ENCODE measurements at regions not wholly inside any gene's neighbourhood (a gene's known extent, or its start where the extent isn't known, plus 50 kb on each side); places are given as distances from the start of the nearest gene placed in this dataset.

GRCh38 chr11:81036168-81036870 is 1595.5 kb upstream of the TENM4 start:
- Mint-ChIP-seq H3K27me3 (ENCODE audit: low read depth, poor library complexity) (no peaks in the 10 kb centered on the region), H3K4me3 (no peak overlapping the region), H3K4me1 (no peaks in the 10 kb centered on the region), H3K27ac (no peak overlapping the region), H3K36me3 (ENCODE audit: low read depth) (no peaks in the 10 kb centered on the region), H3K9me3 (peaks cover 34% of the 10 kb centered on the region)
- DNase-seq = no peak
- TF ChIP-seq CTCF (IDR thresholded peaks at IDR 0.05) = no peak

- H3K9me3 Mint-ChIP-seq = peaks cover 34% of the 10 kb centered on the region
- DNase-seq = no peak
- no peaks in the 10 kb centered on the region for H3K4me1 Mint-ChIP-seq
- no peaks in the 10 kb centered on the region for H3K27me3 Mint-ChIP-seq (ENCODE audit: low read depth, poor library complexity)
- no peaks in the 10 kb centered on the region for H3K36me3 Mint-ChIP-seq (ENCODE audit: low read depth)
- H3K27ac Mint-ChIP-seq = no peak overlapping the region
- no peak overlapping the region for H3K4me3 Mint-ChIP-seq
- no peak for TF ChIP-seq CTCF (IDR thresholded peaks at IDR 0.05)
Observed at GRCh38 chr11:81033779-81034540, 1593.1 kb upstream of the TENM4 start.

- TF ChIP-seq CTCF (IDR thresholded peaks at IDR 0.05) = no peak
- Mint-ChIP-seq H3K4me1 (no peaks in the 10 kb centered on the region), H3K27me3 (ENCODE audit: low read depth, poor library complexity) (no peaks in the 10 kb centered on the region), H3K4me3 (no peak overlapping the region), H3K27ac (no peak overlapping the region), H3K9me3 (peaks cover 30% of the 10 kb centered on the region), H3K36me3 (ENCODE audit: low read depth) (no peaks in the 10 kb centered on the region)
- DNase-seq = no peak
Observed at GRCh38 chr11:81032906-81033305, 1592.1 kb upstream of the TENM4 start.

- H3K27ac Mint-ChIP-seq = no peak overlapping the region
- no peaks in the 10 kb centered on the region for H3K36me3 Mint-ChIP-seq (ENCODE audit: low read depth)
- no peak overlapping the region for H3K4me3 Mint-ChIP-seq
- no peak for DNase-seq
- no peaks in the 10 kb centered on the region for H3K4me1 Mint-ChIP-seq
- no peak for TF ChIP-seq CTCF (IDR thresholded peaks at IDR 0.05)
- peaks cover 10% of the 10 kb centered on the region for H3K9me3 Mint-ChIP-seq
- H3K27me3 Mint-ChIP-seq (ENCODE audit: low read depth, poor library complexity) = no peaks in the 10 kb centered on the region
Observed at GRCh38 chr11:81030186-81030585, 1589.4 kb upstream of the TENM4 start.

- H3K27me3 Mint-ChIP-seq (ENCODE audit: low read depth, poor library complexity) = no peaks in the 10 kb centered on the region
- H3K27ac Mint-ChIP-seq = no peak overlapping the region
- H3K4me1 Mint-ChIP-seq = no peaks in the 10 kb centered on the region
- no peaks in the 10 kb centered on the region for H3K9me3 Mint-ChIP-seq
- no peak for TF ChIP-seq CTCF (IDR thresholded peaks at IDR 0.05)
- no peak for DNase-seq
- H3K4me3 Mint-ChIP-seq = no peak overlapping the region
- no peaks in the 10 kb centered on the region for H3K36me3 Mint-ChIP-seq (ENCODE audit: low read depth)
Observed at GRCh38 chr11:81026032-81026431, 1585.2 kb upstream of the TENM4 start.

Measured in nephron progenitor cell (in vitro differentiated cells).